OCI-LY3 (cell line): ENCODE measurements at regions not wholly inside any gene's neighbourhood (a gene's known extent, or its start where the extent isn't known, plus 50 kb on each side); places are given as distances from the start of the nearest gene placed in this dataset.

Experiments used
- H2AFZ ChIP-seq: fragments of 200-600, 300-600 bp; shearing (Covaris generic); 2 replicates; pipeline ENCODE4 v1.6.0; 2014; ENCODE audit warnings: antibody characterized with exemption, low read depth, low read length
- H3K27ac ChIP-seq: fragments of 200-600, 300-600 bp; sonication (generic); 2 replicates; pipeline ENCODE4 v1.5.1; 2014; ENCODE audit warnings: mild to moderate bottlenecking, low read length, moderate library complexity, mixed read lengths
- H3K27me3 ChIP-seq: fragments of 200-600, 300-600 bp; sonication (generic); 2 replicates; pipeline ENCODE4 v1.6.1; 2014; ENCODE audit warnings: low read depth, low read length, mixed read lengths
- H3K36me3 ChIP-seq: fragments of 200-600, 300-600 bp; sonication (generic); replicated peaks from 2 replicates; pipeline ENCODE3; 2014; ENCODE audit warnings: low read depth, low read length, mixed read lengths
- H3K4me1 ChIP-seq: fragments of 300-600, 200-600 bp; sonication (generic); 2 replicates; pipeline ENCODE4 v1.6.1; 2014; ENCODE audit warnings: low read length, mixed read lengths
- H3K4me2 ChIP-seq: fragments of 200-600, 300-600 bp; sonication (generic); 2 replicates; pipeline ENCODE4 v1.6.1; 2014; ENCODE audit warnings: low read length, mixed read lengths
- H3K4me3 ChIP-seq: fragments of 300-600, 200-600 bp; sonication (generic); 2 replicates; pipeline ENCODE4 v1.5.1; 2014; ENCODE audit warnings: antibody characterized with exemption, mild to moderate bottlenecking, low read length, moderate library complexity
- H3K79me2 ChIP-seq: fragments of 300-600, 200-600 bp; shearing (Covaris generic); 2 replicates; pipeline ENCODE4 v1.6.1; 2014; ENCODE audit warnings: mild to moderate bottlenecking, low read length, mixed read lengths
- H3K9ac ChIP-seq: fragments of 300-600, 200-600 bp; shearing (Covaris generic); 2 replicates; pipeline ENCODE4 v1.6.0; 2014; ENCODE audit warnings: mild to moderate bottlenecking, low read length, moderate library complexity
- H3K9me3 ChIP-seq: fragments of 200-600, 300-600 bp; shearing (Covaris generic); 2 replicates; pipeline ENCODE4 v1.6.1; 2014; ENCODE audit warnings: low read length, mixed read lengths; ENCODE audit not compliant: insufficient read depth
- H4K20me1 ChIP-seq: fragments of 200-600, 300-600 bp; sonication (generic); 2 replicates; pipeline ENCODE4 v1.6.1; 2016; ENCODE audit warnings: low read length, mixed read lengths; ENCODE audit not compliant: insufficient read depth
- EZH2phosphoT487 ChIP-seq: fragments of 200-600 bp; shearing (Covaris generic); IDR thresholded peaks from 2 replicates; pipeline ENCODE4 v1.6.1; 2018; ENCODE audit warnings: antibody characterized with exemption, mixed run types, low read depth
- TF ChIP-seq, protein P1 (sequence below): fragments of 200-600, 300-600 bp; sonication (generic); IDR thresholded peaks from 2 replicates; pipeline ENCODE4 v1.5.1; 2014; ENCODE audit warnings: antibody characterized with exemption, low read length, low read depth

DNA sequence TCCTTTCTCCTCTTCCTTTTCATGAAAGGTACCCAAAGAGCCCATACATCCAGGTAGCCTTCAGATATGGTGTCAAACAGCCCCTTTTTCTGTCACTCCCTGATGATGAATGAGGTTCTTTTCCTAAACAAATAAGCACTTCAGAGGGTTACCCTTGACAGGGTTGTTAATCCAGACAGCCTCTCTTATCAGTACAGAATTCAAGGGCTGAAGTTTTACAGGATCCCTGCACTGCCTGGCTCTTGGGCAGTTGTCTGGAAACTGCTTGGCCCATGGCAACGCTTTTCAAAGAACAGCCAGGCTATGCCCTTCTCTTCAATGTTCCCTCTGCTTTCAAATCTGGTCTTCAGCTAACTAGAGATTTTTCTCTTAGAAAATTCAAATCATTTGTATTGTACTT is 352.6 kb upstream of the FAM241A start:
- Histone ChIP-seq H2AFZ (no peak overlapping the region), H3K27me3 (no peaks in the 10 kb centered on the region), H3K9me3 (no peaks in the 10 kb centered on the region), H3K79me2 (no peaks in the 10 kb centered on the region), H3K4me1 (no peaks in the 10 kb centered on the region), H3K36me3 (no peaks in the 10 kb centered on the region), H3K9ac (no peak overlapping the region), H3K4me2 (no peak overlapping the region), H4K20me1 (no peaks in the 10 kb centered on the region), H3K4me3 (no peak overlapping the region), H3K27ac (no peak overlapping the region)
- TF ChIP-seq EZH2phosphoT487, result no peak
- TF ChIP-seq, protein P1, sequence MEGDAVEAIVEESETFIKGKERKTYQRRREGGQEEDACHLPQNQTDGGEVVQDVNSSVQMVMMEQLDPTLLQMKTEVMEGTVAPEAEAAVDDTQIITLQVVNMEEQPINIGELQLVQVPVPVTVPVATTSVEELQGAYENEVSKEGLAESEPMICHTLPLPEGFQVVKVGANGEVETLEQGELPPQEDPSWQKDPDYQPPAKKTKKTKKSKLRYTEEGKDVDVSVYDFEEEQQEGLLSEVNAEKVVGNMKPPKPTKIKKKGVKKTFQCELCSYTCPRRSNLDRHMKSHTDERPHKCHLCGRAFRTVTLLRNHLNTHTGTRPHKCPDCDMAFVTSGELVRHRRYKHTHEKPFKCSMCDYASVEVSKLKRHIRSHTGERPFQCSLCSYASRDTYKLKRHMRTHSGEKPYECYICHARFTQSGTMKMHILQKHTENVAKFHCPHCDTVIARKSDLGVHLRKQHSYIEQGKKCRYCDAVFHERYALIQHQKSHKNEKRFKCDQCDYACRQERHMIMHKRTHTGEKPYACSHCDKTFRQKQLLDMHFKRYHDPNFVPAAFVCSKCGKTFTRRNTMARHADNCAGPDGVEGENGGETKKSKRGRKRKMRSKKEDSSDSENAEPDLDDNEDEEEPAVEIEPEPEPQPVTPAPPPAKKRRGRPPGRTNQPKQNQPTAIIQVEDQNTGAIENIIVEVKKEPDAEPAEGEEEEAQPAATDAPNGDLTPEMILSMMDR, result no peak

DNA sequence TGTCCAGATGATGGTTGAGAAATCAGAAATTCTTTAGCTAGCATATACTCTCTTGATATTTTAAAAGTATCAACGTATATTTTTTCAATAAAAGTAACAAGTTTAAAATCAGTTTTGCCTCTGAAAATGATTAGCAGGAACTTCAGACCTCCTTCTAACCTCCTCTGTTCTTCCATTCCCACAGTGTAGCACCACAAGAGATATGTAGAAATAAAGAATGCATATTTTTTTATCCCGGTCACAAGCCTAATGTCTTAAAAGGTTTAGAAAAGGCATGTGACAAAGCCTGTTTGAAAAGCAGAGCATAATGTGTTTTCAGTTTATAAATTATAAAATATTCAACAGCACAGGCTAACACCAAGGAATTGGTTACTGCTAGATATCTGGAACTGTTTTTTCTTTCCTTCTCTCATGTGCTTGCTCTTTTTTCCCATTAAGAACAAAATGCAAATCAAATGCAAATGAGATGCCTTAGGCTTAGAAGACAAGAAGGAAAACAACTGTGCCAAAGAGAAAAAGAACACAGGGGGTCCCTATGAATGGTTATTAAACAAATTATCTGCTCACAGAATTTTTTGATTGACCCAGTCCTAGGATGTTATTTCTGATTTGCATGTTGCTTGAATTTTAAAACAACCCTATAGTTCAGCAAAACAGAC is 351.7 kb upstream of the FAM241A start:
- H3K9me3 ChIP-seq, result no peaks in the 10 kb centered on the region
- H4K20me1 ChIP-seq, result no peaks in the 10 kb centered on the region
- H3K36me3 ChIP-seq, result no peaks in the 10 kb centered on the region
- H3K4me3 ChIP-seq, result no peak overlapping the region
- no peak overlapping the region; the same call in 1 of the 2 replicates for H2AFZ ChIP-seq
- H3K27me3 ChIP-seq, result no peaks in the 10 kb centered on the region
- H3K9ac ChIP-seq, result no peak overlapping the region
- no peak overlapping the region for H3K4me2 ChIP-seq
- TF ChIP-seq, protein P1, result no peak
- TF ChIP-seq EZH2phosphoT487, result no peak
- H3K79me2 ChIP-seq, result no peaks in the 10 kb centered on the region
- no peak overlapping the region for H3K27ac ChIP-seq
- H3K4me1 ChIP-seq, result no peaks in the 10 kb centered on the region

DNA sequence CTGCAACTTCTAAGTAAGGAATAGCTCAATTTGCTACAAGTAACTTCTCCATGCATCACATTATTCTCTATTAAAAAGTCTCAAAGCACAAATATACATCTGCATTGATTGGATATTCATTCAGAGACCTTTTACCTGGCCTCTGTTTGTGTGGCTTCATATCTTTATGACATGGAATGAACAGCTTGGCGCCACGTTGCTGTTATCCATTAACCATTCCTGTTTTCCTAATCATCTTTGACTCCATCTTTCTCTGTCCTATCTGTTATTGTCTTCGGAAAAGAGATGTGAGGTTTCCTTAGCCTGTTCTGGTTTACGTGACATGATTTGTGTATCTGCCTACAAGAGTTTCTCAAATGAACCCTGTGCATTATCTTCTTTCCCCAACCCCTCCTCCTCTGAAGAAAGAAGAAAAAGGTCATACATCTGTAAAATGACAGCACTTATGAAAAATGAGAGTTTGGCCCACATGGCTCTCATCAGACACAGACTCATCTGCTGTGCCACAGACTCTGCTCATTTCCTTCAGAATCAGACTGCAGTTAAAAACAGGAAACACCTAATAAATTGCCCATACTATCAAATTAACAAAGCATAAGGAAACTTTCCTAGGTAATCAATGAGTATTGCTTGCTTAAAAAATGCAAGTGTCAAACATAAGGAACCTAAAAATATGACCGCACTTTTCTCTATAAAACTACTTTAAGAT is 347.6 kb upstream of the FAM241A start:
- H3K4me3 ChIP-seq, result no peak overlapping the region
- no peaks in the 10 kb centered on the region for H3K4me1 ChIP-seq
- no peak for TF ChIP-seq EZH2phosphoT487
- TF ChIP-seq, protein P1, result no peak
- H3K27ac ChIP-seq, result no peak overlapping the region
- no peak overlapping the region for H3K9ac ChIP-seq
- H3K27me3 ChIP-seq, result no peaks in the 10 kb centered on the region
- no peak overlapping the region for H3K4me2 ChIP-seq
- H3K79me2 ChIP-seq, result no peaks in the 10 kb centered on the region
- H2AFZ ChIP-seq, result no peak overlapping the region
- H4K20me1 ChIP-seq, result no peaks in the 10 kb centered on the region
- H3K9me3 ChIP-seq, result no peaks in the 10 kb centered on the region
- H3K36me3 ChIP-seq, result no peaks in the 10 kb centered on the region

DNA sequence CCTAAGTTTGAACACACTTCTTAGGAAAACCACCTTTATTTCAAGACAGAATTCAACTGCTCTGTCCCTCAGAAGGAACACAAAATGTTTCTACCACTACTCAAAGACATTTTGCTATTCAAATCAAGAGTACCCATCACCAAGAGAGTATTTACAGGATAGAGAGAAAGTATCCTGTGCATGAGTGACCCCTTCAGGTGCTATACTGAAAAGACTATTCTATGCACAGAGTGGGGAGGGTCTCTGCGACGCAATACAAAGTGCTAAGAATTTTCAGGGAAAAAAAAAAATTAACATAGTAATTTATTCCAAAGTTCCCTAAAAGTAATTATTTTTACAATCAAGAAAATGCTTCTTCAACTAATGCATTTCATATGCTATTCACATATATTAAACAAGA is 346.4 kb upstream of the FAM241A start:
- no peak for TF ChIP-seq EZH2phosphoT487
- TF ChIP-seq, protein P1, result peak; percentile 50
- H3K9ac ChIP-seq, result no peak overlapping the region
- no peak overlapping the region for H2AFZ ChIP-seq
- no peaks in the 10 kb centered on the region for H3K4me1 ChIP-seq
- H3K4me3 ChIP-seq, result no peak overlapping the region
- no peaks in the 10 kb centered on the region for H3K9me3 ChIP-seq
- no peaks in the 10 kb centered on the region for H4K20me1 ChIP-seq
- H3K27ac ChIP-seq, result no peak overlapping the region
- no peaks in the 10 kb centered on the region for H3K27me3 ChIP-seq
- no peaks in the 10 kb centered on the region for H3K79me2 ChIP-seq
- H3K4me2 ChIP-seq, result no peak overlapping the region
- no peaks in the 10 kb centered on the region for H3K36me3 ChIP-seq
